HEK293T (cell line): ENCODE measurements at regions not wholly inside any gene's neighbourhood (a gene's known extent, or its start where the extent isn't known, plus 50 kb on each side); places are given as distances from the start of the nearest gene placed in this dataset.

ENCODE experiments used
- ARNT ChIP-seq: fragments of 450-650 bp; IDR thresholded peaks from 2 replicates; pipeline ENCODE4 v1.6.1; 2017; ENCODE audit warnings: mild to moderate bottlenecking
- BHLHE40 ChIP-seq: fragments of 450-650 bp; IDR thresholded peaks from 2 replicates; pipeline ENCODE4 v1.6.1; 2016; ENCODE audit warnings: mild to moderate bottlenecking, moderate library complexity, borderline replicate concordance
- FOXK2 ChIP-seq: fragments of 450-650 bp; IDR thresholded peaks from 2 replicates; pipeline ENCODE4 v1.6.1; 2016; ENCODE audit warnings: mild to moderate bottlenecking
- HDGF ChIP-seq: fragments of 450-650 bp; IDR thresholded peaks from 2 replicates; pipeline ENCODE4 v1.6.1; 2017; ENCODE audit warnings: antibody characterized with exemption, borderline replicate concordance
- TARDBP ChIP-seq: fragments of 450-650 bp; IDR thresholded peaks from 2 replicates; pipeline ENCODE4 v1.6.1; 2016

- TF ChIP-seq BHLHE40 = no peak
- no peak for TF ChIP-seq HDGF
- no peak for TF ChIP-seq FOXK2
- TF ChIP-seq ARNT = no peak
- no peak for TF ChIP-seq TARDBP
Observed at GRCh38 chr9:1125741-1126140, 75.6 kb downstream of the DMRT2 start.
